AG10803 (cell line): ENCODE measurements at regions not wholly inside any gene's neighbourhood (a gene's known extent, or its start where the extent isn't known, plus 50 kb on each side); places are given as distances from the start of the nearest gene placed in this dataset.

Source experiments
- DNase-seq: peaks from one replicate; pipeline ENCODE4 v3.0.0; 2010; ENCODE audit warnings: low read depth
- H3K4me3 ChIP-seq: 2 replicates; pipeline ENCODE4 v1.5.1; 2011; ENCODE audit warnings: mild to moderate bottlenecking, low read length, control low read depth
- CTCF ChIP-seq: conservative IDR thresholded peaks from 2 replicates; pipeline ENCODE4 v1.5.1; 2011; ENCODE audit warnings: mild to moderate bottlenecking, low read length, control low read depth, inconsistent platforms

- no peak overlapping the region for H3K4me3 ChIP-seq
- no peak for TF ChIP-seq CTCF
- DNase-seq = no peak
These were observed 660.1 kb upstream of the SLC8A1 start for GRCh38 chr2:41111836-41112627.

GRCh38 chr2:41116106-41116797, 664.4 kb upstream of the SLC8A1 start:
- no peak for DNase-seq
- no peak for TF ChIP-seq CTCF
- no peak overlapping the region for H3K4me3 ChIP-seq

GRCh38 chr2:41119489-41119888, 667.6 kb upstream of the SLC8A1 start:
- DNase-seq = no peak
- TF ChIP-seq CTCF = no peak
- no peak overlapping the region for H3K4me3 ChIP-seq

GRCh38 chr2:41123341-41123740, 671.5 kb upstream of the SLC8A1 start:
- H3K4me3 ChIP-seq = no peak overlapping the region
- no peak for TF ChIP-seq CTCF
- DNase-seq = no peak

GRCh38 chr2:41127351-41127750, 675.5 kb upstream of the SLC8A1 start:
- no peak overlapping the region for H3K4me3 ChIP-seq
- no peak for TF ChIP-seq CTCF
- DNase-seq = no peak

- DNase-seq = no peak
- TF ChIP-seq CTCF = no peak
- H3K4me3 ChIP-seq = no peak overlapping the region
These were observed 678.1 kb upstream of the SLC8A1 start for GRCh38 chr2:41129988-41130387.

- H3K4me3 ChIP-seq = no peak overlapping the region
- peak; percentile 9 for DNase-seq
- no peak for TF ChIP-seq CTCF
These were observed 685.1 kb upstream of the SLC8A1 start for GRCh38 chr2:41137031-41137430.
